ENCODE measurements at regions not wholly inside any gene's neighbourhood (a gene's known extent, or its start where the extent isn't known, plus 50 kb on each side); places are given as distances from the start of the nearest gene placed in this dataset.
"Not testable (repeated sequence)": the region's sequence is repeated elsewhere in the genome, so short reads cannot be mapped to it uniquely, and the experiment has no call there.

- in situ Hi-C loops (cut with MboI); DNase-seq; H3K9ac ChIP-seq; H2AFZ ChIP-seq; H3K79me2 ChIP-seq (ENCODE audit: insufficient read depth); H3K27ac ChIP-seq; H3K9me2 ChIP-seq (ENCODE audit: insufficient read depth); H3K36me3 ChIP-seq (ENCODE audit: low read depth); H3K4me2 ChIP-seq (ENCODE audit: unreplicated experiment); H3K27me3 ChIP-seq (replicated peaks; ENCODE audit: insufficient read depth); H3K4me3 ChIP-seq; H4K20me1 ChIP-seq (ENCODE audit: insufficient read depth); H3K4me1 ChIP-seq (ENCODE audit: insufficient read depth); H3F3A ChIP-seq (ENCODE audit: insufficient read depth); H3K9me3 ChIP-seq (ENCODE audit: low read depth): not testable (repeated sequence)
- 60 to 64% methylated on average over 11 to 12 of the region's 12 CpGs for WGBS, 2 experiments (ENCODE audit: low coverage in 1 of 2, low lambda C conversion rate in 2 of 2, missing lambda C conversion rate in 2 of 2)
These were observed 130.7 kb downstream of the UNC93B1 start for GRCh38 chr11:67873223-67873622.

- H3K9me2 ChIP-seq (ENCODE audit: insufficient read depth); H3K27me3 ChIP-seq (replicated peaks; ENCODE audit: insufficient read depth); H3K4me3 ChIP-seq; H4K20me1 ChIP-seq (ENCODE audit: insufficient read depth); H3K36me3 ChIP-seq (ENCODE audit: low read depth); H3K9ac ChIP-seq; H3K4me2 ChIP-seq (ENCODE audit: unreplicated experiment); H3K27ac ChIP-seq; H3K9me3 ChIP-seq (ENCODE audit: low read depth); H3F3A ChIP-seq (ENCODE audit: insufficient read depth); in situ Hi-C loops (cut with MboI); H3K79me2 ChIP-seq (ENCODE audit: insufficient read depth); H3K4me1 ChIP-seq (ENCODE audit: insufficient read depth); H2AFZ ChIP-seq; DNase-seq: not testable (repeated sequence)
- 47 to 52% methylated on average over 5 of the region's 5 CpGs for WGBS, 2 experiments (ENCODE audit: low coverage in 1 of 2, low lambda C conversion rate in 2 of 2, missing lambda C conversion rate in 2 of 2)
These were observed 132.7 kb downstream of the UNC93B1 start for GRCh38 chr11:67871168-67871567.

DNA sequence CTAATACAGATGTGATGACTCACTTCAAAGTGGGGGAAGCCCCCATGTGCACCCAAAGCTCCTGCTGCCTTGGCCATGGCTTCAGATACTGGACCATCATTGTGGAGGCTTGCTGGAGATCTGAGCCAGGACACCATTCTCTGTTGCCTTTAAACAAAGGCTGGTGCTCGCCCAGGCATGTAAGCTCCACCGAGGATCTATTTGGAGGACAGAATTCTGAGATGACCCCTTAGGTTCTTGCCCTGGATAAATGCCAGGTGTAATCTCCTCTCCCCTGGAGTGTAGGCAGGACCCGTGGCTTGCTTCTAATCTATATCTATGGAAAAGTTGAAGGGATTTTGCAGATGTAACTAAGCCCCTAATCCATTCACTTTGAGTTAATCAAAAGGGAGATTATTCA lies 141.0 kb downstream of the UNC93B1 start:
- in situ Hi-C loops (cut with MboI); H2AFZ ChIP-seq: not testable (repeated sequence)
- WGBS, 2 experiments (ENCODE audit: low coverage in 1 of 2, low lambda C conversion rate in 2 of 2, missing lambda C conversion rate in 2 of 2) = 39 to 57% methylated on average over 3 of the region's 3 CpGs

GRCh38 chr11:67859513-67860161 lies 144.3 kb downstream of the UNC93B1 start:
- H3K4me2 ChIP-seq (ENCODE audit: unreplicated experiment); H3K27me3 ChIP-seq (replicated peaks; ENCODE audit: insufficient read depth); H3K4me1 ChIP-seq (ENCODE audit: insufficient read depth); H2AFZ ChIP-seq; H3K27ac ChIP-seq; H3K36me3 ChIP-seq (ENCODE audit: low read depth); H3K4me3 ChIP-seq; H3K9ac ChIP-seq; H4K20me1 ChIP-seq (ENCODE audit: insufficient read depth); H3F3A ChIP-seq (ENCODE audit: insufficient read depth); H3K9me2 ChIP-seq (ENCODE audit: insufficient read depth); in situ Hi-C loops (cut with MboI); H3K79me2 ChIP-seq (ENCODE audit: insufficient read depth); H3K9me3 ChIP-seq (ENCODE audit: low read depth): not testable (repeated sequence)
- DNase-seq = peak; percentile 35
- WGBS, 2 experiments (ENCODE audit: low coverage in 1 of 2, low lambda C conversion rate in 2 of 2, missing lambda C conversion rate in 2 of 2) = 53 to 59% methylated on average over 5 of the region's 6 CpGs

More for the DNA sequence above, 141.0 kb downstream of the UNC93B1 start:
- not testable (repeated sequence) for H3K79me2 ChIP-seq (ENCODE audit: insufficient read depth); H3K36me3 ChIP-seq (ENCODE audit: low read depth); H3K4me3 ChIP-seq; H3K27ac ChIP-seq; H3K4me2 ChIP-seq (ENCODE audit: unreplicated experiment); H3K9me2 ChIP-seq (ENCODE audit: insufficient read depth); H3K27me3 ChIP-seq (replicated peaks; ENCODE audit: insufficient read depth); H3F3A ChIP-seq (ENCODE audit: insufficient read depth); H3K9me3 ChIP-seq (ENCODE audit: low read depth); DNase-seq; H3K9ac ChIP-seq; H3K4me1 ChIP-seq (ENCODE audit: insufficient read depth); H4K20me1 ChIP-seq (ENCODE audit: insufficient read depth)

DNA sequence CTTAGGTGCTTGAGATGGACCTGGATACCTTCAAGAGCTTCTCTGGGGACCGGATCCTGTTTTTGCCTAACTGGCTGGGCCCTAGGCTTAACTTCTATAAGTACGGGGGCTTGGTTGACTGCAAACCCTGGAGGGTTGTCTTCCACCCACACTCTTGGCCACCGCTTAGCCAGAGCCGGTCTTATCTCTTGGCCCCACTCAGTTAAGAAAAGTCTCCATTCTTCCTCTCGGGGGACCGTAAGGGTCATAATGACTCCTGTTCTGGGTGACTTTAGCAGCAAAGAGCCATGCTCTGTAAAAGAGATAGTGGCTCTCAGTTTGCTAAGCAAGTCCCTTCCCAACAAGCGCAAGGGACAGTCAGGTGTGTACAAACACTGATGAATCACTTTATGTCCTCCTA lies 153.2 kb downstream of the UNC93B1 start:
- H2AFZ ChIP-seq; DNase-seq; in situ Hi-C loops (cut with MboI); H3K9me2 ChIP-seq (ENCODE audit: insufficient read depth); H3K9ac ChIP-seq; H3K4me3 ChIP-seq; H3K79me2 ChIP-seq (ENCODE audit: insufficient read depth); H4K20me1 ChIP-seq (ENCODE audit: insufficient read depth); H3K27ac ChIP-seq; H3K4me1 ChIP-seq (ENCODE audit: insufficient read depth); H3F3A ChIP-seq (ENCODE audit: insufficient read depth); H3K36me3 ChIP-seq (ENCODE audit: low read depth); H3K9me3 ChIP-seq (ENCODE audit: low read depth); H3K27me3 ChIP-seq (replicated peaks; ENCODE audit: insufficient read depth); H3K4me2 ChIP-seq (ENCODE audit: unreplicated experiment): not testable (repeated sequence)
- WGBS, 2 experiments (ENCODE audit: low coverage in 1 of 2, low lambda C conversion rate in 2 of 2, missing lambda C conversion rate in 2 of 2) = 69 to 70% methylated on average over 7 of the region's 7 CpGs

- H3K4me3 ChIP-seq; H3K9me2 ChIP-seq (ENCODE audit: insufficient read depth); H3K79me2 ChIP-seq (ENCODE audit: insufficient read depth); H3K36me3 ChIP-seq (ENCODE audit: low read depth); H3K4me2 ChIP-seq (ENCODE audit: unreplicated experiment); H2AFZ ChIP-seq; H3K27ac ChIP-seq; H3K9me3 ChIP-seq (ENCODE audit: low read depth); H3K9ac ChIP-seq; H3K27me3 ChIP-seq (replicated peaks; ENCODE audit: insufficient read depth); H3F3A ChIP-seq (ENCODE audit: insufficient read depth); H4K20me1 ChIP-seq (ENCODE audit: insufficient read depth); H3K4me1 ChIP-seq (ENCODE audit: insufficient read depth); in situ Hi-C loops (cut with MboI); DNase-seq: not testable (repeated sequence)
- 29 to 33% methylated on average over 7 of the region's 7 CpGs for WGBS, 2 experiments (ENCODE audit: low coverage in 1 of 2, low lambda C conversion rate in 2 of 2, missing lambda C conversion rate in 2 of 2)
These were observed 154.1 kb downstream of the UNC93B1 start for GRCh38 chr11:67849766-67850165.

- H3K36me3 ChIP-seq (ENCODE audit: low read depth); H2AFZ ChIP-seq; H3K9me2 ChIP-seq (ENCODE audit: insufficient read depth); H3K4me1 ChIP-seq (ENCODE audit: insufficient read depth); in situ Hi-C loops (cut with MboI); H4K20me1 ChIP-seq (ENCODE audit: insufficient read depth); H3K4me2 ChIP-seq (ENCODE audit: unreplicated experiment); H3K27ac ChIP-seq; H3F3A ChIP-seq (ENCODE audit: insufficient read depth); H3K4me3 ChIP-seq; H3K27me3 ChIP-seq (replicated peaks; ENCODE audit: insufficient read depth); H3K9ac ChIP-seq; H3K79me2 ChIP-seq (ENCODE audit: insufficient read depth); H3K9me3 ChIP-seq (ENCODE audit: low read depth): not testable (repeated sequence)
- WGBS, 2 experiments (ENCODE audit: low coverage in 1 of 2, low lambda C conversion rate in 2 of 2, missing lambda C conversion rate in 2 of 2) = 55 to 59% methylated on average over 25 of the region's 25 CpGs
- DNase-seq = peak; percentile 3
These were observed 155.7 kb downstream of the UNC93B1 start for GRCh38 chr11:67847896-67848875.

All from GM23248 (cell line).